ENCODE measurements at regions not wholly inside any gene's neighbourhood (a gene's known extent, or its start where the extent isn't known, plus 50 kb on each side); places are given as distances from the start of the nearest gene placed in this dataset.

DNA sequence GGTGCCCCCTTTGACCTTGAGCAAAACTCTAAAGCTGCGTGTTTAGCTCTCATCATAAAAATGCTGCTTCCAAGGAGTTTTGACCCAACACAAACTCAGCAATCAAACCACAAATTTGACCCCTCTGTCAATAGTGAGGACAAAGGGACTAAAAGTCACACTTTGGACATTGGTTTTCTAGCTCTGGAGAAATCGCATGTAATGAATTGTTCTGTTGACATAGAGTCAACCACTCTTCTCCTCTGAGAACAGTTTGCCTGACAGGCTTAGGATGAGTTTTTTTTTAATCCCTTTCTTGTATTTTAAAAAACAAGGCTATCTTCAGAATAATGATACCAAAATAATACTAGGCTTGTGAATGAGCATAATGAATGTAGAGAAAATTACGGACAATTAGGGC is 61.1 kb upstream of the MAN2A1 start:
- TF ChIP-seq, protein P1, sequence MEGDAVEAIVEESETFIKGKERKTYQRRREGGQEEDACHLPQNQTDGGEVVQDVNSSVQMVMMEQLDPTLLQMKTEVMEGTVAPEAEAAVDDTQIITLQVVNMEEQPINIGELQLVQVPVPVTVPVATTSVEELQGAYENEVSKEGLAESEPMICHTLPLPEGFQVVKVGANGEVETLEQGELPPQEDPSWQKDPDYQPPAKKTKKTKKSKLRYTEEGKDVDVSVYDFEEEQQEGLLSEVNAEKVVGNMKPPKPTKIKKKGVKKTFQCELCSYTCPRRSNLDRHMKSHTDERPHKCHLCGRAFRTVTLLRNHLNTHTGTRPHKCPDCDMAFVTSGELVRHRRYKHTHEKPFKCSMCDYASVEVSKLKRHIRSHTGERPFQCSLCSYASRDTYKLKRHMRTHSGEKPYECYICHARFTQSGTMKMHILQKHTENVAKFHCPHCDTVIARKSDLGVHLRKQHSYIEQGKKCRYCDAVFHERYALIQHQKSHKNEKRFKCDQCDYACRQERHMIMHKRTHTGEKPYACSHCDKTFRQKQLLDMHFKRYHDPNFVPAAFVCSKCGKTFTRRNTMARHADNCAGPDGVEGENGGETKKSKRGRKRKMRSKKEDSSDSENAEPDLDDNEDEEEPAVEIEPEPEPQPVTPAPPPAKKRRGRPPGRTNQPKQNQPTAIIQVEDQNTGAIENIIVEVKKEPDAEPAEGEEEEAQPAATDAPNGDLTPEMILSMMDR (conservative IDR thresholded peaks at IDR 0.05), result no peak
- no peak for TF ChIP-seq ZFX (IDR thresholded peaks at IDR 0.05)
